ENCODE measurements at regions not wholly inside any gene's neighbourhood (a gene's known extent, or its start where the extent isn't known, plus 50 kb on each side); places are given as distances from the start of the nearest gene placed in this dataset.

- DNase-seq = no peak
Observed at GRCh38 chr6:91868539-91869202, 1281.8 kb upstream of the MAP3K7 start.

- DNase-seq = peak; percentile 25
Observed at GRCh38 chr6:91865889-91866288, 1279.0 kb upstream of the MAP3K7 start.

DNA sequence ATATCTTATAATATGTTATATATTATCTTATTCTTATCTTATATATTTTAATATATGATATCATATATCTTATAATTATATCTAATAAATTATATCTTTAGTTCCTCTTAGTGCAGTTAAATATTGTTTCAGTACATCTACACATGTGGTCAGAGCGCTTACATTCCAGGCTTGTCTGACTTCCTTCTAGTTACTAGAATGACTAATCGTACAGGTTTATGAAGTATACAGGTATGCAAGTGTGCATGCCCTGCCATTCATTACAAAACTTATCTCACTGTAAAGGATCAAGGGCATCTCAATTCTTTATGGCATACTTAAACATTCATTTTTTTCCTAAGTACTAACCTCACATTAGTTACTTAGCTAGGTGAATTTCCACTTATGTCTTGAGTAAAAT is 1278.0 kb upstream of the MAP3K7 start:
- DNase-seq = no peak

GRCh38 chr6:91860541-91861335 is 1273.9 kb upstream of the MAP3K7 start:
- DNase-seq = no peak

DNA sequence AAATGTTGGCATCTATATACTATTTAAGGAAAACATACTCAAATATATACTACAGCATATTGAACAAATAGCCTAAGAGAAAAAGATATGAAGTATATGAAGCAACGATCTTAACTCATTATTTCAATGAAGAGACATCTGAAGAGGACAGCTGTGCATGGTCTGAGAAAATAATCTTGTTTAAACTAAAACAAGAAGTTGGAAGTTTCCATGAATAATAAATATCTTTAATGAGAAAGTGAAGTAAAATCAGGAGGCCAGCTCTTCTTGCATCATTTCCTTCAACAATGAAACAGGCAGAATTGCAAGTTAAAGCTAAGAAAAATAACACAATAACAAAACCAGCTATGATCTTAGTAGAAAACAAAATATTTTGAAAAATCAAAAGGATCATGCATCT is 1265.4 kb upstream of the MAP3K7 start:
- peak; percentile 80 for DNase-seq

GRCh38 chr6:91834813-91835212 is 1247.9 kb upstream of the MAP3K7 start:
- no peak for DNase-seq

- no peak for DNase-seq
Observed at GRCh38 chr6:91827151-91827550, 1240.3 kb upstream of the MAP3K7 start.

DNA sequence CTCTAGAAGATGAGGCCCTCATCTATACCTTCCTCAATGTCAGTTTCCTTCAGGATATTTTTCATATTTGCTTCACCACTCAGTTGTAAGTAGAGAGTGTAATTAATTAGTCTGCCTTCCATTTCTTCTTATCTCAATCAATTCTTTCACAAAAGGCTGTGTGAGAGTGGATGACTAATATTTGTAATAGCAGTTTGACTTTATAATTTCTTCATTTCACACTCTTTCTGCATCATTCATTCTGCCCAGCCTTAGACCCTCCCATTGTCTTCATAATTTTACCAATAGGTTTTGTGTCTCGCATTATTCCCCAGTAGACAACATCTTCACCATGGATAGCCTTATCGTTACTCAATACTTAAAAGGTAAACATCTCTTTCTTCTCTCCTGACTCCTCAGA is 1239.3 kb upstream of the MAP3K7 start:
- no peak for DNase-seq

- DNase-seq = no peak
Observed at GRCh38 chr6:91824331-91824730, 1237.5 kb upstream of the MAP3K7 start.

GRCh38 chr6:91822581-91822980 is 1235.7 kb upstream of the MAP3K7 start:
- no peak for DNase-seq

DNA sequence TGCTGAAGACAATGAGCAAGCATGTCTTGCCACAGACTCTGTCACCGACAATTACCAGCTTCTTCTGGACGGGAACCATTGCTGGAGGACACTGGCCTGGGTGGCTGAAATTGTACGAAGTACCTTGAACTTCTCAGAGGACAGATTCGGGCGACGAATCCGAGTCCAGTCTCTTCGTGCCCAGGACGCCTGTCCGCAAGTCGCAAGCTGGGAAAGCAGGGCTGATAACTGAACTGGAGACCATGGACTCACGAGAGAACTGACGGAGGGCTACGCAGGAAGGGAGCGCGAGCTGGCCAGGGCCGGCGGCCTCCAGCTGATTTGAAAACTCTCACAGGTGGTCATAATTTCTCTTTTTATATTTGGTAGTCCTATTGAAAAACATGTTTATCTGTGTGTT is 1229.5 kb upstream of the MAP3K7 start:
- no peak for DNase-seq

DNA sequence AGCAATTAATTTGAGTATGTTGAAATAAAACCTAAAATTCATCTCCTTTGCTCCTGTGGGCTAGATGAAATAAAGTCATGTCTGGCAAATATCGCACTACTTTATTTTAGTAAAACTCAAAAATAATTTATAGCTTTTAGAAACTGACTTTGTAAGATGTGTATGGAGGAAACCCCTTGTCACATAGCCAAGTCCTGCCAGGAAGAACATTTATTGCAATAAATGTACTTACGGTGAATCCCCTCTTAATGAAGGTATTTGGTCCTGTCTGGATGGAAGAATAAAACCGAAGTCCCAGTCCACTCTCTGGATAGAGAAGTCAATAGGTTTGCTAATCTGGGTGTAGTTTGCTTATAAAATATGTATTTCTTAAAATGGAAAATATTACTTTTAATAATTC is 1226.8 kb upstream of the MAP3K7 start:
- no peak for DNase-seq

DNA sequence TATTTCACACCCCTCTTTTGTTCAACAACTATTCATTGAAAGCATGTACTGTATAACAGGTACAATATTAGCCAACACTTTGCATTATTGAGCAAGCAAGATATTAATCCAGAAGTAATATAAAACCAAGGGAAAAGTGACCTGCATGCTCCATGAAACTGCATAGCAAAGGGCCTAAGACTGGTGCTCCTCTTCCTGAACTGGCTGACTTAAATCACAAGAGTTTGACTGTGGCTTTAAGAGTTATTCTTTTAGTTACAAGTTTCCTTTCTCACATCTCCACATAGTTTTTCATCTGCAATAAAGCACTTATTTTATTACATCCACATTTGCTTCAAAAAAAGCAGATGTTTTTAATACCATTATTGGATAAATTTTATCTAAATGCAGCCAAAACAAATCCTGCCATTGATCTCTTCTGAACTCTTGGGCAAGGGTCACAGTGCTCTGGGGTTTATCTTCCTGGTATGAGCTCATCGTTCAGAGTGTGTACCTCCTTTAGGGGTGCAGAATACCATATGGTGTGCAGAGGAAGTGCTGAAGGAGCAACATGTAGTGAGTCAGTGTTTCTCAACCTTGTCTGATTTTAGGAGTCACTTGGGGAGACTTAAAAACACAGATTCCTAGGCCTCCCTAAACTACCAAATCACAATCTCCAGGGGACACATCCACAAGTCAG is 1225.9 kb upstream of the MAP3K7 start:
- DNase-seq = peak; percentile 25

GRCh38 chr6:91804981-91805380 is 1218.1 kb upstream of the MAP3K7 start:
- no peak for DNase-seq

GRCh38 chr6:91802431-91802830 is 1215.6 kb upstream of the MAP3K7 start:
- DNase-seq = no peak

GRCh38 chr6:91796603-91797002 is 1209.7 kb upstream of the MAP3K7 start:
- no peak for DNase-seq

- DNase-seq = no peak
Observed at GRCh38 chr6:91788501-91788900, 1201.6 kb upstream of the MAP3K7 start.

DNA sequence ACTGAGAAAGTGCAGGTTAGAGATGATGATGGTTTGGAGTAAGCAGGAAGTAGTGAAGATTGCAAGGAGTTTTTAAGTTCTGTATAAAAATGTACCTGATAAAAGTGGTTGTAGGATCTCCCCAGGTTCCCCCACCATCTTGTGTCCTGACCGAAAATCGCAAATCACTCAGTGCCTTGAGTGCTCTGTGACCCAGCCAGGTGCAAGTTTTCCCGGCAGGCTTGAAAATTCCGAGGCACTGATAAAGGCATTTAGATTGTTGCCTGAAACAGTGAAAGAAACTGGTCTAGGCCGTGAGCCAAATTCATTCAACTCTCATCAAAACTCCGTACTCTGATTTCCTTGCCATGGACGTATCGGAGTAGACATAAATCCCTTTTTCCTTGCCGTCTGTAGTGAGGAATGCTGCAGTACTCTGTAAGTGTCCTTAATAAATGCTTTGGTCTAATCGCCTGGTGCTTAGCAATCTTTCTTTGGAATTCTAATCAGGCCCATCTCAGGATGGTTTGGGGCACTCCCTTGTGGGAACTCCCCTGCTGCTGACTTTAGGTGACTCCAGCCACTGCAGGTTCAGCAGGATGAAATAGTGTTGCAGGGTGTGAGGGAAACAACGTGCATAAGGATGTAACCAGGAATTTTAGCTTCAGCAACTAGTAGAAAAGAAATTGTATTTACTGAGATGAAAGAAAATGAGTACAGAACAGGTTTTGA is 1199.8 kb upstream of the MAP3K7 start:
- DNase-seq = no peak

- DNase-seq = peak; percentile 20
Observed at GRCh38 chr6:91782802-91783201, 1195.9 kb upstream of the MAP3K7 start.

- DNase-seq = no peak
Observed at GRCh38 chr6:91781946-91782345, 1195.1 kb upstream of the MAP3K7 start.

GRCh38 chr6:91780270-91780669 is 1193.4 kb upstream of the MAP3K7 start:
- no peak for DNase-seq

DNA sequence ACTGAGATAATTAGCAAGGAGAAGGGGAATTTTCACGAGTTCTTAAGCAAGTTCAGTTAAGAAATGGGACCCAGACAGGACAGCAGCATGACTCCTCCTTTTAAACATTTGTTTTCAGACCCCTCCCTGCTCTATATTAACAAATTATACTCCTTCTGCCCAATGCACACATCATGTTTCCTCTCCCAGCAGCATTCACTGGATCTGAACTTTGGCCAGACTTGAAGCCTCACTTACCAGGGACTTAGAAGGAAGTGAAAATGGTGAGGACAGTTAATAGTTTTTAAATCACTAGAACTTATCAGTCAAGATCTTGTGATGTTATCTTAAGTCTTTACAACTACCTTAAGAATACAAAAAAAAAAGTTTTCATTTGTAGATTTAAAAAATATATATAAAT is 1174.7 kb upstream of the MAP3K7 start:
- DNase-seq = no peak

- DNase-seq = no peak
Observed at GRCh38 chr6:91754691-91755090, 1167.8 kb upstream of the MAP3K7 start.
